Activated CD8-positive, alpha-beta memory T cell treated with anti-CD3 and anti-CD28 coated beads, Interleukin-2, amount 50 U/mL, for 24 hours (primary cell): ENCODE measurements at regions not wholly inside any gene's neighbourhood (a gene's known extent, or its start where the extent isn't known, plus 50 kb on each side); places are given as distances from the start of the nearest gene placed in this dataset.
"Not testable (repeated sequence)": the region's sequence is repeated elsewhere in the genome, so short reads cannot be mapped to it uniquely, and the experiment has no call there.

ENCODE experiments used
- DNase-seq: peaks from one replicate; pipeline ENCODE4 v3.0.0-alpha.2; 2020; ENCODE audit errors: extremely low read depth

- DNase-seq: no peak
These were observed 146.7 kb downstream of the HLX start for GRCh38 chr1:221025956-221026355.

GRCh38 chr1:221029981-221030649 is 150.9 kb downstream of the HLX start:
- DNase-seq: no peak

- no peak for DNase-seq
These were observed 151.7 kb downstream of the HLX start for GRCh38 chr1:221030990-221031389.

- DNase-seq: no peak
These were observed 152.4 kb downstream of the HLX start for GRCh38 chr1:221031458-221032203.

GRCh38 chr1:221032204-221032585 is 153.0 kb downstream of the HLX start:
- DNase-seq: no peak

- DNase-seq: no peak
These were observed 153.5 kb downstream of the HLX start for GRCh38 chr1:221032637-221033280.

GRCh38 chr1:221035662-221036153 is 156.5 kb downstream of the HLX start:
- no peak for DNase-seq

GRCh38 chr1:221039616-221040015 is 160.4 kb downstream of the HLX start:
- no peak for DNase-seq

GRCh38 chr1:221040101-221040500 is 160.9 kb downstream of the HLX start:
- no peak for DNase-seq

GRCh38 chr1:221040691-221041285 is 161.5 kb downstream of the HLX start:
- no peak for DNase-seq

GRCh38 chr1:221044538-221044937 is 165.3 kb downstream of the HLX start:
- DNase-seq: no peak

GRCh38 chr1:221045151-221045550 is 165.9 kb downstream of the HLX start:
- DNase-seq: no peak

- DNase-seq: no peak
These were observed 166.9 kb downstream of the HLX start for GRCh38 chr1:221045842-221046831.

- DNase-seq: not testable (repeated sequence)
These were observed 172.1 kb downstream of the HLX start for GRCh38 chr1:221051391-221051790.

- no peak for DNase-seq
These were observed 174.6 kb downstream of the HLX start for GRCh38 chr1:221053889-221054288.

GRCh38 chr1:221059506-221059905 is 180.3 kb downstream of the HLX start:
- DNase-seq: no peak

- DNase-seq: no peak
These were observed 184.4 kb downstream of the HLX start for GRCh38 chr1:221063651-221064050.

GRCh38 chr1:221066351-221067001 is 187.2 kb downstream of the HLX start:
- no peak for DNase-seq

- no peak for DNase-seq
These were observed 188.5 kb downstream of the HLX start for GRCh38 chr1:221067721-221068120.

- no peak for DNase-seq
These were observed 190.1 kb downstream of the HLX start for GRCh38 chr1:221069178-221069903.
